Mesothelial cell of epicardium (in vitro differentiated cells): ENCODE measurements at regions not wholly inside any gene's neighbourhood (a gene's known extent, or its start where the extent isn't known, plus 50 kb on each side); places are given as distances from the start of the nearest gene placed in this dataset.
"Not testable (repeated sequence)": the region's sequence is repeated elsewhere in the genome, so short reads cannot be mapped to it uniquely, and the experiment has no call there.

Experiments
- DNase-seq, 2 experiments: peaks; one replicate each; pipeline ENCODE4 v3.0.0; 2021; ENCODE audit warnings: low spot score in 2 of 2; ENCODE audit not compliant: unreplicated experiment in 2 of 2
- H3K27ac Mint-ChIP-seq: 2 replicates; pipeline ENCODE4 v1.8.0; 2021; ENCODE audit warnings: mixed read lengths
- H3K27me3 Mint-ChIP-seq: 2 replicates; pipeline ENCODE4 v1.8.0; 2021; ENCODE audit warnings: low read depth, mixed read lengths
- H3K36me3 Mint-ChIP-seq: 2 replicates; pipeline ENCODE4 v1.8.0; 2021; ENCODE audit warnings: mixed read lengths
- H3K4me1 Mint-ChIP-seq: 2 replicates; pipeline ENCODE4 v1.8.0; 2021; ENCODE audit warnings: mixed read lengths
- H3K4me3 Mint-ChIP-seq: 2 replicates; pipeline ENCODE4 v1.8.0; 2021; ENCODE audit warnings: mild to moderate bottlenecking, moderate library complexity, mixed read lengths
- H3K9me3 Mint-ChIP-seq: 2 replicates; pipeline ENCODE4 v1.8.0; 2021; ENCODE audit warnings: mixed read lengths
- TF ChIP-seq, protein P1 (sequence below): fragments of 200-600 bp; sonication (generic); IDR thresholded peaks from one replicate; pipeline ENCODE4 v1.5.0; 2021; ENCODE audit warnings: antibody characterized with exemption; ENCODE audit not compliant: unreplicated experiment

- no peak for DNase-seq
- Mint-ChIP-seq H3K9me3 (no peaks in the 10 kb centered on the region), H3K27me3 (peaks cover 8% of the 10 kb centered on the region), H3K27ac (no peak overlapping the region), H3K4me3 (no peak overlapping the region), H3K36me3 (peaks cover 3% of the 10 kb centered on the region), H3K4me1 (peaks cover 15% of the 10 kb centered on the region)
- TF ChIP-seq, protein P1, sequence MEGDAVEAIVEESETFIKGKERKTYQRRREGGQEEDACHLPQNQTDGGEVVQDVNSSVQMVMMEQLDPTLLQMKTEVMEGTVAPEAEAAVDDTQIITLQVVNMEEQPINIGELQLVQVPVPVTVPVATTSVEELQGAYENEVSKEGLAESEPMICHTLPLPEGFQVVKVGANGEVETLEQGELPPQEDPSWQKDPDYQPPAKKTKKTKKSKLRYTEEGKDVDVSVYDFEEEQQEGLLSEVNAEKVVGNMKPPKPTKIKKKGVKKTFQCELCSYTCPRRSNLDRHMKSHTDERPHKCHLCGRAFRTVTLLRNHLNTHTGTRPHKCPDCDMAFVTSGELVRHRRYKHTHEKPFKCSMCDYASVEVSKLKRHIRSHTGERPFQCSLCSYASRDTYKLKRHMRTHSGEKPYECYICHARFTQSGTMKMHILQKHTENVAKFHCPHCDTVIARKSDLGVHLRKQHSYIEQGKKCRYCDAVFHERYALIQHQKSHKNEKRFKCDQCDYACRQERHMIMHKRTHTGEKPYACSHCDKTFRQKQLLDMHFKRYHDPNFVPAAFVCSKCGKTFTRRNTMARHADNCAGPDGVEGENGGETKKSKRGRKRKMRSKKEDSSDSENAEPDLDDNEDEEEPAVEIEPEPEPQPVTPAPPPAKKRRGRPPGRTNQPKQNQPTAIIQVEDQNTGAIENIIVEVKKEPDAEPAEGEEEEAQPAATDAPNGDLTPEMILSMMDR, result no peak
Observed at GRCh38 chr15:83378921-83379578, 68.1 kb upstream of the SH3GL3 start.

GRCh38 chr15:83379579-83379959 lies 67.6 kb upstream of the SH3GL3 start:
- H3K27ac Mint-ChIP-seq, result no peak overlapping the region

GRCh38 chr15:83380059-83380458 lies 67.1 kb upstream of the SH3GL3 start:
- DNase-seq, result no peak

More at GRCh38 chr15:83379579-83379959, 67.6 kb upstream of the SH3GL3 start:
- no peaks in the 10 kb centered on the region for H3K9me3 Mint-ChIP-seq
- peaks cover 10% of the 10 kb centered on the region for H3K4me1 Mint-ChIP-seq
- peaks cover 3% of the 10 kb centered on the region for H3K36me3 Mint-ChIP-seq
- H3K27me3 Mint-ChIP-seq, result peaks cover 3% of the 10 kb centered on the region
- TF ChIP-seq, protein P1, result no peak
- DNase-seq, result no peak
- H3K4me3 Mint-ChIP-seq, result no peak overlapping the region

GRCh38 chr15:83380682-83381081 lies 66.5 kb upstream of the SH3GL3 start:
- H3K27me3 Mint-ChIP-seq, result peaks cover 3% of the 10 kb centered on the region
- H3K4me3 Mint-ChIP-seq, result no peak overlapping the region
- TF ChIP-seq, protein P1, result no peak
- H3K36me3 Mint-ChIP-seq, result peaks cover 3% of the 10 kb centered on the region
- DNase-seq, result peak in 1 of 2 experiments; percentile 51
- peaks cover 10% of the 10 kb centered on the region for H3K4me1 Mint-ChIP-seq
- H3K9me3 Mint-ChIP-seq, result no peaks in the 10 kb centered on the region
- peak overlapping the region; percentile 53 for H3K27ac Mint-ChIP-seq

More at GRCh38 chr15:83380059-83380458, 67.1 kb upstream of the SH3GL3 start:
- Mint-ChIP-seq H3K4me1 (peaks cover 10% of the 10 kb centered on the region), H3K27me3 (peaks cover 3% of the 10 kb centered on the region), H3K36me3 (peaks cover 3% of the 10 kb centered on the region), H3K27ac (no peak overlapping the region), H3K4me3 (no peak overlapping the region), H3K9me3 (no peaks in the 10 kb centered on the region)
- TF ChIP-seq, protein P1, result no peak

DNA sequence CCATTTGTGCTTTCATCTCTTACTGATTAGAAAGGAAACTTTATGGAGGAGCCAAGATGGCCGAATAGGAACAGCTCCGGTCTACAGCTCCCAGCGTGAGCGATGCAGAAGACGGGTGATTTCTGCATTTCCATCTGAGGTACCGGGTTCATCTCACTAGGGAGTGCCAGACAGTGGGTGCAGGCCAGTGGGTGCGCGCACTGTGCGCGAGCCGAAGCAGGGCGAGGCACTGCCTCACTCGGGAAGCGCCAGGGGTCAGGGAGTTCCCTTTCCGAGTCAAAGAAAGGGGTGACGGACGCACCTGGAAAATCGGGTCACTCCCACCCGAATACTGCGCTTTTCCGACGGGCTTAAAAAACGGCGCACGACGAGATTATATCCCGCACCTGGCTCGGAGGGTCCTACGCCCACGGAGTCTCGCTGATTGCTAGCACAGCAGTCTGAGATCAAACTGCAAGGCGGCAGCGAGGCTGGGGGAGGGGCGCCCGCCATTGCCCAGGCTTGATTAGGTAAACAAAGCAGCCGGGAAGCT lies 63.5 kb upstream of the SH3GL3 start:
- H3K27me3 Mint-ChIP-seq, H3K9me3 Mint-ChIP-seq, H3K36me3 Mint-ChIP-seq, DNase-seq: not testable (repeated sequence)
- peak overlapping the region; percentile 81 for H3K27ac Mint-ChIP-seq
- H3K4me1 Mint-ChIP-seq, result peaks cover 10% of the 10 kb centered on the region
- H3K4me3 Mint-ChIP-seq, result peak overlapping the region; percentile 75

- Mint-ChIP-seq H3K36me3 (no peaks in the 10 kb centered on the region), H3K9me3 (no peaks in the 10 kb centered on the region), H3K4me3 (no peak overlapping the region), H3K4me1 (peaks cover 4% of the 10 kb centered on the region), H3K27me3 (peaks cover 1% of the 10 kb centered on the region), H3K27ac (no peak overlapping the region)
- DNase-seq, result no peak
- TF ChIP-seq, protein P1, result no peak
Observed at GRCh38 chr15:83396101-83396500, 51.0 kb upstream of the SH3GL3 start.
